ENCODE measurements at regions not wholly inside any gene's neighbourhood (a gene's known extent, or its start where the extent isn't known, plus 50 kb on each side); places are given as distances from the start of the nearest gene placed in this dataset.

DNA sequence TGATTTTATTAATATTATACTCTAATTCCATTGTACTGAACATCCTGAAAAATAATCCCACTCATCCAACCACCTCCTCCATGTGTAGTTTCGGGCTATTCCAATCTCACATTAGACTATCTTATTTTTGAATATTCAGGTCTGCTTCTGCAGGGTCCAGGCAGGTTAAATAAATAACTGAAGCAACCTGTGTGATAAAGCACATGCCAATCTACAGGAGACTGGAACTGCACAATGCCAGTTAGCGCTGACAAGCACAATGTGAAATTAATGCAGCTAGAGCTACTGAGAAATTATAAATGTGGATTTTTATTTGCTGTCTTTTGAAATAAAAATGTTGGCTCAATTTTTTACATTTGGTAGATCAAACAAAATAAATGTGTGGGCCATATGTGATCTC lies 540.1 kb upstream of the ATXN8OS start:
- H3K14ac ChIP-seq (ENCODE audit: low read length), result no peak overlapping the region
- H2BK5ac ChIP-seq (ENCODE audit: low read length), result no peak overlapping the region
- H3K27me3 ChIP-seq (ENCODE audit: control insufficient read depth in 3 of 3, insufficient read depth in 3 of 3, low read depth in 1 of 3, low read length in 3 of 3), result no peaks in the 10 kb centered on the region
- H3K9me3 ChIP-seq (replicated peaks in 1 of 2; ENCODE audit: control insufficient read depth in 2 of 2, insufficient read depth in 1 of 2, low read depth in 1 of 2, low read length in 2 of 2), result no peaks in the 10 kb centered on the region
- H3K9ac ChIP-seq (ENCODE audit: low read depth, low read length, poor library complexity), result no peak overlapping the region
- no peaks in the 10 kb centered on the region for H3K79me1 ChIP-seq (ENCODE audit: low read depth, low read length)
- H2BK12ac ChIP-seq (ENCODE audit: low read length), result no peak overlapping the region
- no peak overlapping the region for H2BK15ac ChIP-seq (ENCODE audit: low read length)
- no peak overlapping the region for H4K91ac ChIP-seq (ENCODE audit: low read depth, low read length, poor library complexity)
- H2BK120ac ChIP-seq (ENCODE audit: low read depth, low read length), result no peak overlapping the region
- H2AK5ac ChIP-seq (ENCODE audit: low read depth, low read length), result no peak overlapping the region
- no peak overlapping the region for H3K18ac ChIP-seq (ENCODE audit: low read length)
- H3K27ac ChIP-seq (replicated peaks; ENCODE audit: low read length), result no peak overlapping the region
- no peak overlapping the region for H4K8ac ChIP-seq (ENCODE audit: low read depth, low read length)
- H3K36me3 ChIP-seq (replicated peaks in 1 of 2; ENCODE audit: control insufficient read depth in 2 of 2, insufficient read depth in 2 of 2, low read length in 2 of 2), result no peaks in the 10 kb centered on the region
- H3K4me2 ChIP-seq (ENCODE audit: insufficient read depth, low read length, poor library complexity, severe bottlenecking), result no peak overlapping the region
- no peak for DNase-seq (ENCODE audit: low spot score)
- no CpG with 5 or more reads among the region's 2 CpGs for WGBS, 2 donors (ENCODE audit: extremely low coverage in 2 of 2, insufficient read length in 2 of 2, insufficient replicate concordance in 1 of 2)
- H3K4me3 ChIP-seq (ENCODE audit: low read length in 2 of 2), result no peak overlapping the region
- no peaks in the 10 kb centered on the region for H3K4me1 ChIP-seq (ENCODE audit: control insufficient read depth in 2 of 2, insufficient read depth in 1 of 2, low read depth in 1 of 2, low read length in 2 of 2)
- no peak overlapping the region for H3K4ac ChIP-seq (ENCODE audit: low read length)
- H2AFZ ChIP-seq (ENCODE audit: low read length), result no peak overlapping the region
- no peak overlapping the region for H3K23ac ChIP-seq (ENCODE audit: low read depth, low read length, poor library complexity)

DNA sequence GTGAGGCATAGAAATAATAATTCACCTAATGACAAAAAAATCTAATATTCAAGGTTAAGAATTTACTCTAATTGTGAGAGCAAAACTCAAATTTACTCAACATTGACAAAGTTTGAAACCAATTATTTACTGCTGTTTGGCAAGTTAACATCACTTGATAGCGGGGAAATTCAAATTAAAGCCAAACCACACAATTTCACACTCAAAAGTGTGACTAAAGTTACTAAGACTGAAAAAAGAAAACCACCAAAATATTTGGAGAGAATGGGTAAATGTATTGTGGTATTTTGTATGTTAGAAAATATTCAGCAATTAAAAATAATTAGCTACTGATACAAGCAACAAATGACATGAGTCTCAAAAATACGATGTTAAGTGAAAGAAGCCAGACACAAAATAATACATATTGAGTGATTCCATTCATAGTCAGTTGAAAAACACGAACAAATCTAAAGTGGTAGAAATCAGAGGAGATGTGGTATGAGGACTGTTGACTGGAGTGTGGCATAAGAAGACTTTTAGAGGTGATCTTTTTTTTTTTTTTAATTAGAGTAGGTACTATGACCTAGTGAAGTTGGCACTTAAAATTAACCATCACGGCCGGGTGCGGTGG lies 541.4 kb upstream of the ATXN8OS start:
- Histone ChIP-seq H3K4me1 (ENCODE audit: control insufficient read depth in 2 of 2, insufficient read depth in 1 of 2, low read depth in 1 of 2, low read length in 2 of 2) (no peaks in the 10 kb centered on the region), H2BK12ac (ENCODE audit: low read length) (no peak overlapping the region), H4K8ac (ENCODE audit: low read depth, low read length) (no peak overlapping the region), H3K9ac (ENCODE audit: low read depth, low read length, poor library complexity) (no peak overlapping the region), H3K4me2 (ENCODE audit: insufficient read depth, low read length, poor library complexity, severe bottlenecking) (no peak overlapping the region), H3K4me3 (ENCODE audit: low read length in 2 of 2) (no peak overlapping the region), H3K9me3 (replicated peaks in 1 of 2; ENCODE audit: control insufficient read depth in 2 of 2, insufficient read depth in 1 of 2, low read depth in 1 of 2, low read length in 2 of 2) (no peaks in the 10 kb centered on the region), H3K36me3 (replicated peaks in 1 of 2; ENCODE audit: control insufficient read depth in 2 of 2, insufficient read depth in 2 of 2, low read length in 2 of 2) (no peaks in the 10 kb centered on the region), H2BK15ac (ENCODE audit: low read length) (no peak overlapping the region), H3K4ac (ENCODE audit: low read length) (no peak overlapping the region), H3K14ac (ENCODE audit: low read length) (no peak overlapping the region), H2BK5ac (ENCODE audit: low read length) (no peak overlapping the region), H3K27ac (replicated peaks; ENCODE audit: low read length) (no peak overlapping the region), H2AK5ac (ENCODE audit: low read depth, low read length) (no peak overlapping the region), H3K79me1 (ENCODE audit: low read depth, low read length) (no peaks in the 10 kb centered on the region), H2AFZ (ENCODE audit: low read length) (no peak overlapping the region), H4K91ac (ENCODE audit: low read depth, low read length, poor library complexity) (no peak overlapping the region), H3K27me3 (ENCODE audit: control insufficient read depth in 3 of 3, insufficient read depth in 3 of 3, low read depth in 1 of 3, low read length in 3 of 3) (no peaks in the 10 kb centered on the region), H2BK120ac (ENCODE audit: low read depth, low read length) (no peak overlapping the region), H3K18ac (ENCODE audit: low read length) (no peak overlapping the region), H3K23ac (ENCODE audit: low read depth, low read length, poor library complexity) (no peak overlapping the region)
- no CpG with 5 or more reads among the region's 6 CpGs for WGBS, 2 donors (ENCODE audit: extremely low coverage in 2 of 2, insufficient read length in 2 of 2, insufficient replicate concordance in 1 of 2)
- no peak for DNase-seq (ENCODE audit: low spot score)

DNA sequence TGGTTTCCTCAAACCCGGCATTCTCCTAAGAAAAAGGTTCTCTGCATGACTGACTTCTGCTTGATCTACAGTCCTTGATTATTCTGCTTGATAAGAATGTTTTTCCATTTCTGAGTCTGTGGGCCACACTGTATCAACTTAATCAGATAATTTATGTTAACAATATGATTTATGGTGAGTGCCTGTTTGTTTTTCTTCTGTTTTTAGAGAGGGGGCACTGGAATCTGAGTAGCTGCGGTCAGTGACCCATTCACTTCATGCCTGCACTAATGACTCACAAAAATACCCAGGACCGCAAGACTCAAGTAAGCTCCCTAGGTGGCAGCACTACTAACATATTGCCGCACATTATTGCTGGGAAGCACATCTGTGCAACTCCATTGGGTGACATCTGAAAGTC lies 542.3 kb upstream of the ATXN8OS start:
- WGBS, 2 donors (ENCODE audit: extremely low coverage in 2 of 2, insufficient read length in 2 of 2, insufficient replicate concordance in 1 of 2), result no CpG with 5 or more reads among the region's 4 CpGs
- Histone ChIP-seq H3K4me2 (ENCODE audit: insufficient read depth, low read length, poor library complexity, severe bottlenecking) (no peak overlapping the region), H3K14ac (ENCODE audit: low read length) (no peak overlapping the region), H2BK12ac (ENCODE audit: low read length) (no peak overlapping the region), H3K4ac (ENCODE audit: low read length) (no peak overlapping the region), H3K79me1 (ENCODE audit: low read depth, low read length) (no peaks in the 10 kb centered on the region), H3K9ac (ENCODE audit: low read depth, low read length, poor library complexity) (no peak overlapping the region), H3K18ac (ENCODE audit: low read length) (no peak overlapping the region), H3K4me3 (ENCODE audit: low read length in 2 of 2) (no peak overlapping the region), H2AK5ac (ENCODE audit: low read depth, low read length) (no peak overlapping the region), H4K91ac (ENCODE audit: low read depth, low read length, poor library complexity) (no peak overlapping the region), H4K8ac (ENCODE audit: low read depth, low read length) (no peak overlapping the region), H3K9me3 (replicated peaks in 1 of 2; ENCODE audit: control insufficient read depth in 2 of 2, insufficient read depth in 1 of 2, low read depth in 1 of 2, low read length in 2 of 2) (no peaks in the 10 kb centered on the region), H2BK5ac (ENCODE audit: low read length) (no peak overlapping the region), H3K27ac (replicated peaks; ENCODE audit: low read length) (no peak overlapping the region), H3K23ac (ENCODE audit: low read depth, low read length, poor library complexity) (no peak overlapping the region), H2BK15ac (ENCODE audit: low read length) (no peak overlapping the region), H3K4me1 (ENCODE audit: control insufficient read depth in 2 of 2, insufficient read depth in 1 of 2, low read depth in 1 of 2, low read length in 2 of 2) (no peaks in the 10 kb centered on the region), H3K36me3 (replicated peaks in 1 of 2; ENCODE audit: control insufficient read depth in 2 of 2, insufficient read depth in 2 of 2, low read length in 2 of 2) (no peaks in the 10 kb centered on the region), H3K27me3 (ENCODE audit: control insufficient read depth in 3 of 3, insufficient read depth in 3 of 3, low read depth in 1 of 3, low read length in 3 of 3) (no peaks in the 10 kb centered on the region), H2BK120ac (ENCODE audit: low read depth, low read length) (no peak overlapping the region), H2AFZ (ENCODE audit: low read length) (no peak overlapping the region)
- no peak for DNase-seq (ENCODE audit: low spot score)

DNA sequence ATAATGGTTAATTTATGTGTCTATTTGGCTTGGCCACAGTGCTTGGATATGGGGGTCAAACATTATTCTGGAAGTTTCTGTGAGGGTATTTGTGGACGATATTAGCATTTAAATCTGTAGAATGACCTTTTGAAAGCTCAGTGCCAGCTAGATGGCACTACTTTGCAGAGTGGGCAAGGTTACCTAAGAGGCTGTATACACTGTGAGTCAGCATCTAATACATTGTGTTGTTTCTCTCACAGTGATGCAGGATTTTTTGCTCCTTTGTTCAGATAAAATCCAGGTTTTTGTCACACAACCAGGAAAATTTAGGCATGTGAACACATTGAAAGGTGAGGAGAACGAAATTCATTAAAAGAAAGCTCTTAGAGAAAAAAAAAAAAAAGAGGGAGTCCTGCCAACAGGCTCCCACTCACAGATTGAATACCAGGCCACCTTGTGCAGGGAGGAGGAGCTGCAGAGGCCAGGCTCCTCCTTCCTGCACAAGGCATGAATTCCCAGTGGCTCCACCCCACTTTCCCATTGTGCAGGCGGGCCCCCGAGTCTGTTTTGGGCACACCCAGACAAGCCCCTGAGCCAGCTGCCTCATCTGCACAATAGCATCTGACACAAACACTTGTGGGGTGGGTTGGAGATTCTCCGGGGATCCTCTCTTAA lies 551.0 kb upstream of the ATXN8OS start:
- no peaks in the 10 kb centered on the region for H3K36me3 ChIP-seq (replicated peaks in 1 of 2; ENCODE audit: control insufficient read depth in 2 of 2, insufficient read depth in 2 of 2, low read length in 2 of 2)
- H3K9ac ChIP-seq (ENCODE audit: low read depth, low read length, poor library complexity), result no peak overlapping the region
- no peaks in the 10 kb centered on the region for H3K4me1 ChIP-seq (ENCODE audit: control insufficient read depth in 2 of 2, insufficient read depth in 1 of 2, low read depth in 1 of 2, low read length in 2 of 2)
- H2BK120ac ChIP-seq (ENCODE audit: low read depth, low read length), result no peak overlapping the region
- DNase-seq (ENCODE audit: low spot score), result no peak
- no peak overlapping the region for H3K23ac ChIP-seq (ENCODE audit: low read depth, low read length, poor library complexity)
- WGBS, 2 donors (ENCODE audit: extremely low coverage in 2 of 2, insufficient read length in 2 of 2, insufficient replicate concordance in 1 of 2), result no CpG with 5 or more reads among the region's 5 CpGs
- H4K91ac ChIP-seq (ENCODE audit: low read depth, low read length, poor library complexity), result no peak overlapping the region
- H2AFZ ChIP-seq (ENCODE audit: low read length), result peak overlapping the region; percentile 30
- no peak overlapping the region for H3K18ac ChIP-seq (ENCODE audit: low read length)
- no peaks in the 10 kb centered on the region for H3K79me1 ChIP-seq (ENCODE audit: low read depth, low read length)
- no peak overlapping the region for H3K4me3 ChIP-seq (ENCODE audit: low read length in 2 of 2)
- no peak overlapping the region for H4K8ac ChIP-seq (ENCODE audit: low read depth, low read length)
- H3K4ac ChIP-seq (ENCODE audit: low read length), result no peak overlapping the region
- H2AK5ac ChIP-seq (ENCODE audit: low read depth, low read length), result no peak overlapping the region
- H3K9me3 ChIP-seq (replicated peaks in 1 of 2; ENCODE audit: control insufficient read depth in 2 of 2, insufficient read depth in 1 of 2, low read depth in 1 of 2, low read length in 2 of 2), result no peaks in the 10 kb centered on the region
- H3K4me2 ChIP-seq (ENCODE audit: insufficient read depth, low read length, poor library complexity, severe bottlenecking), result no peak overlapping the region
- no peak overlapping the region for H3K27ac ChIP-seq (replicated peaks; ENCODE audit: low read length)
- no peak overlapping the region for H2BK12ac ChIP-seq (ENCODE audit: low read length)
- no peak overlapping the region for H2BK5ac ChIP-seq (ENCODE audit: low read length)
- no peak overlapping the region for H2BK15ac ChIP-seq (ENCODE audit: low read length)
- H3K27me3 ChIP-seq (ENCODE audit: control insufficient read depth in 3 of 3, insufficient read depth in 3 of 3, low read depth in 1 of 3, low read length in 3 of 3), result no peaks in the 10 kb centered on the region
- no peak overlapping the region for H3K14ac ChIP-seq (ENCODE audit: low read length)
